Tibial nerve (tissue), 4 donors: ENCODE measurements at regions not wholly inside any gene's neighbourhood (a gene's known extent, or its start where the extent isn't known, plus 50 kb on each side); places are given as distances from the start of the nearest gene placed in this dataset.
"Not testable (repeated sequence)": the region's sequence is repeated elsewhere in the genome, so short reads cannot be mapped to it uniquely, and the experiment has no call there.

Experiments
- DNase-seq, 2 donors: peaks; one replicate each; pipeline ENCODE4 v3.0.0-alpha.2; 2019; ENCODE audit warnings: low spot score in 2 of 2
- H3K27ac ChIP-seq, 4 donors: fragments of 200-600 bp; sonication (generic) in 3 of 4; one replicate each; pipeline ENCODE4 v1.5.1; 2017 to 2019; ENCODE audit warnings: mild to moderate bottlenecking in 1 of 4
- H3K27me3 ChIP-seq, 2 donors: fragments of 200-600 bp; sonication (generic) in 1 of 2; one replicate each; pipeline versions ENCODE4 v1.5.1 to v1.6.0; 2017 to 2019
- H3K36me3 ChIP-seq, 3 donors: fragments of 200-600 bp; sonication (generic); one replicate each; pipeline ENCODE4 v1.5.1; 2018 to 2019
- H3K4me1 ChIP-seq, 4 donors: fragments of 200-600 bp; sonication (generic) in 3 of 4; one replicate each; pipeline ENCODE4 v1.5.1; 2017 to 2019
- H3K4me3 ChIP-seq, 4 donors: fragments of 200-600 bp; sonication (generic) in 3 of 4; one replicate each; pipeline ENCODE4 v1.5.1; 2017 to 2019; ENCODE audit warnings: mild to moderate bottlenecking in 1 of 4, moderate library complexity in 1 of 4
- H3K9me3 ChIP-seq, 4 donors: fragments of 200-600 bp; sonication (generic) in 3 of 4; one replicate each; pipeline ENCODE4 v1.5.1; 2017 to 2019
- EP300 ChIP-seq, 2 donors: sonication (generic); formaldehyde crosslinking; IDR thresholded peaks; one replicate each; pipeline ENCODE4 v1.6.1; 2017; ENCODE audit warnings: antibody characterized with exemption in 2 of 2, mild to moderate bottlenecking in 1 of 2
- POLR2A ChIP-seq, 2 donors: fragments of 450-650 bp; IDR thresholded peaks; one replicate each; pipeline ENCODE4 v1.6.1; 2017; ENCODE audit warnings: antibody characterized with exemption in 2 of 2, mild to moderate bottlenecking in 2 of 2, moderate library complexity in 2 of 2
- WGBS, 2 donors: methylation state at CpG; one replicate each; pipeline ENCODE4 v1.1.5; 2018; 5-methylcytosine and 5-hydroxymethylcytosine counted together
- TF ChIP-seq, protein P1 (sequence below), 5 experiments: fragments of 200-600 bp in 3 of 5; fragments of 450-650 bp in 2 of 5; sonication (generic) in 3 of 5; IDR thresholded peaks; one replicate each; pipeline ENCODE4 v1.5.1; 2016 to 2019; ENCODE audit warnings: antibody characterized with exemption in 5 of 5, mild to moderate bottlenecking in 3 of 5, moderate library complexity in 2 of 5

- WGBS, 2 donors: 77 to 86% methylated on average over 3 of the region's 3 CpGs
- H3K27me3 ChIP-seq: no peaks in the 10 kb centered on the region
Measured at GRCh38 chr16:52350031-52350642, 196.8 kb downstream of the TOX3 start.

GRCh38 chr16:52346709-52347108 is 200.2 kb downstream of the TOX3 start:
- no peak for TF ChIP-seq POLR2A (IDR thresholded peaks at IDR 0.05)
- no peak for TF ChIP-seq EP300 (IDR thresholded peaks at IDR 0.05)
- TF ChIP-seq, protein P1, sequence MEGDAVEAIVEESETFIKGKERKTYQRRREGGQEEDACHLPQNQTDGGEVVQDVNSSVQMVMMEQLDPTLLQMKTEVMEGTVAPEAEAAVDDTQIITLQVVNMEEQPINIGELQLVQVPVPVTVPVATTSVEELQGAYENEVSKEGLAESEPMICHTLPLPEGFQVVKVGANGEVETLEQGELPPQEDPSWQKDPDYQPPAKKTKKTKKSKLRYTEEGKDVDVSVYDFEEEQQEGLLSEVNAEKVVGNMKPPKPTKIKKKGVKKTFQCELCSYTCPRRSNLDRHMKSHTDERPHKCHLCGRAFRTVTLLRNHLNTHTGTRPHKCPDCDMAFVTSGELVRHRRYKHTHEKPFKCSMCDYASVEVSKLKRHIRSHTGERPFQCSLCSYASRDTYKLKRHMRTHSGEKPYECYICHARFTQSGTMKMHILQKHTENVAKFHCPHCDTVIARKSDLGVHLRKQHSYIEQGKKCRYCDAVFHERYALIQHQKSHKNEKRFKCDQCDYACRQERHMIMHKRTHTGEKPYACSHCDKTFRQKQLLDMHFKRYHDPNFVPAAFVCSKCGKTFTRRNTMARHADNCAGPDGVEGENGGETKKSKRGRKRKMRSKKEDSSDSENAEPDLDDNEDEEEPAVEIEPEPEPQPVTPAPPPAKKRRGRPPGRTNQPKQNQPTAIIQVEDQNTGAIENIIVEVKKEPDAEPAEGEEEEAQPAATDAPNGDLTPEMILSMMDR (IDR thresholded peaks at IDR 0.05): no peak
- Histone ChIP-seq H3K27me3 (no peaks in the 10 kb centered on the region), H3K36me3 (no peaks in the 10 kb centered on the region), H3K9me3 (no peaks in the 10 kb centered on the region), H3K4me3 (no peak overlapping the region), H3K27ac (no peak overlapping the region), H3K4me1 (no peaks in the 10 kb centered on the region)
- 71 to 79% methylated on average over 2 of the region's 2 CpGs for WGBS, 2 donors
- DNase-seq: no peak

More at GRCh38 chr16:52350031-52350642, 196.8 kb downstream of the TOX3 start:
- Histone ChIP-seq H3K27ac (no peak overlapping the region), H3K4me3 (no peak overlapping the region), H3K9me3 (peaks cover 0 to 4% (median 0%) of the 10 kb centered on the region in 4 donors), H3K36me3 (no peaks in the 10 kb centered on the region), H3K4me1 (no peaks in the 10 kb centered on the region)
- DNase-seq: no peak
- TF ChIP-seq EP300 (IDR thresholded peaks at IDR 0.05) (no peak), POLR2A (IDR thresholded peaks at IDR 0.05) (no peak)
- TF ChIP-seq, protein P1 (IDR thresholded peaks at IDR 0.05): no peak

DNA sequence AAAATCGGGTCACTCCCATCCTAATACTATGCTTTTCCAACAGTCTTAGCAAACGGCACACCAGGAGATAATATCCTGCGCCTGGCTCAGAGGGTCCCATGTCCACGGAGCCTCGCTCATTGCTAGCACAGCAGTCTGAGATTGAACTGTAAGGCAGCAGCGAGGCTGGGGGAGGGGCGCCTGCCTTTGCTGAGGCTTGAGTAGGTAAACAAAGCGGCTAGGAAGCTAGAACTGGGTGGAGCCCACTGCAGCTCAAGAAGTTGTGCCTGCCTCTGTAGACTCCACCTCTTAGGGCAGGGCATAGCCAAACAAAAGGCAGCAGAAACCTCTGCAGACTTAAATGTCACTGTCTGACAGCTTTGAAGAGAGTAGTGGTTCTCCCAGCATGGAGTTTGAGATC is 213.3 kb downstream of the TOX3 start:
- H3K36me3 ChIP-seq, H3K27me3 ChIP-seq, DNase-seq, H3K4me1 ChIP-seq, H3K27ac ChIP-seq, H3K4me3 ChIP-seq: not testable (repeated sequence)
- WGBS, 2 donors: 82 to 95% methylated on average over 8 of the region's 8 CpGs
- peaks cover 0 to 10% (median 0%) of the 10 kb centered on the region in 4 donors for H3K9me3 ChIP-seq

- WGBS, 2 donors: 57 to 67% methylated on average over 6 of the region's 6 CpGs
- H3K9me3 ChIP-seq: no peaks in the 10 kb centered on the region
Measured at GRCh38 chr16:52320930-52321439, 226.0 kb downstream of the TOX3 start.

DNA sequence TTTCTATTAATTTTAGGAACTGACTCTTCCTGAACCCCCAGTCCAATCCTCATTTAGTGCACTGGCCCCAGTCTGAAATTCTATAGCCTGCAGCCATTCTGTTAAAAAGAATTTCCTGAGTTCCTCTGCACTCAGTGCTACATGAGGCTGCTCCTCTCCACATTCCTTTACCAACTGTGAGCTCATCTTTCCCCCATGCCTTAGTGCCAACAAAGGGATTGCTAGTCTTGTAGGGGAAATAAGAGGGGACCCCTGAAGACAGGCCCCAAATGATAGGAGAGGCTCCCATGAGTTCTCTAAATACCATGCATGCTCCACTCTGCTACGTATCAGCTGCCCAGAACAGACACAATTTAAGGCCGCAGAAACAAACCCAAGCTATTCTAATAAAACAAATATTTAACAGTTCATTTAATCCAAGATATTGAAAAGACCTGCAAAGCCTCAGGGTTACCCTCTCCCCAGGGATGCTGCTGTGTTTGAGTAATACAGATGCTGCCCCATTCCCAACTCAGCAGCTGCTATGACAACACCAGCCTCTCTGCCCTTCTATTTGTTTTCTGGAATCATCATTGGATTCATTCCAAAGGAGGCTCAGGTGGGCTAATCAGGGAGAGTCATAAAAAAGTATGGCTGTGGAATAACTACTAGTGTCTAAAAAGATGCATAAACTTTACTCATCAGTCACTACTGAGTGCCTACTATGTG is 228.5 kb downstream of the TOX3 start:
- Histone ChIP-seq H3K4me1 (no peaks in the 10 kb centered on the region), H3K36me3 (no peaks in the 10 kb centered on the region), H3K27me3 (no peaks in the 10 kb centered on the region), H3K4me3 (no peak overlapping the region), H3K9me3 (no peaks in the 10 kb centered on the region), H3K27ac (no peak overlapping the region)
- TF ChIP-seq POLR2A (IDR thresholded peaks at IDR 0.05) (no peak), EP300 (IDR thresholded peaks at IDR 0.05) (no peak)
- TF ChIP-seq, protein P1 (IDR thresholded peaks at IDR 0.05): no peak
- DNase-seq: no peak
- 33 to 37% methylated on average over 2 of the region's 2 CpGs for WGBS, 2 donors

More at GRCh38 chr16:52320930-52321439, 226.0 kb downstream of the TOX3 start:
- no peaks in the 10 kb centered on the region for H3K27me3 ChIP-seq
- no peak overlapping the region for H3K4me3 ChIP-seq
- TF ChIP-seq EP300 (IDR thresholded peaks at IDR 0.05) (no peak), POLR2A (IDR thresholded peaks at IDR 0.05) (no peak)
- TF ChIP-seq, protein P1 (IDR thresholded peaks at IDR 0.05): no peak
- no peaks in the 10 kb centered on the region for H3K4me1 ChIP-seq
- H3K27ac ChIP-seq: no peak overlapping the region
- DNase-seq: no peak
- no peaks in the 10 kb centered on the region for H3K36me3 ChIP-seq
